Caco-2 (cell line): ENCODE measurements at regions not wholly inside any gene's neighbourhood (a gene's known extent, or its start where the extent isn't known, plus 50 kb on each side); places are given as distances from the start of the nearest gene placed in this dataset.

Source experiments
- BruUV-seq: library from RNA; stranded (reverse); fragments of 400-500 nt; replicated peaks from 2 replicates; lab custom pipeline; 2021; lab: Mats Ljungman, UMichigan
- CTCF ChIA-PET: fragments of 300-600 bp; sonication (Branson Sonifier 250); formaldehyde crosslinking; loops from one replicate; lab custom pipeline; 2022; ENCODE audit warnings: antibody characterized with exemption; lab: Charles Lee
- POLR2A ChIA-PET: fragments of 300-600 bp; sonication (Branson Sonifier 250); formaldehyde crosslinking; loops from one replicate; lab custom pipeline; 2022; ENCODE audit warnings: antibody characterized with exemption; lab: Charles Lee
- DNase-seq, 2 experiments: peaks; one replicate each; pipeline versions ENCODE4 v3.0.0 to v3.0.0-alpha.2; 2020 to 2022
- H3K27me3 ChIP-seq: replicated peaks from 2 replicates; pipeline ENCODE4 v1.6.0; 2011; ENCODE audit warnings: low read length; ENCODE audit not compliant: control insufficient read depth, insufficient read depth
- H3K36me3 ChIP-seq: 2 replicates; pipeline ENCODE4 v1.5.1; 2011; ENCODE audit warnings: low read length; ENCODE audit not compliant: control insufficient read depth, insufficient read depth
- H3K4me1 ChIP-seq: fragments of 250-450 bp; sonication (Bioruptor Pico); 2 replicates; pipeline ENCODE4 v1.5.1; 2020; ENCODE audit warnings: mild to moderate bottlenecking
- H3K4me3 ChIP-seq: 2 replicates; pipeline ENCODE4 v1.5.1; 2011; ENCODE audit warnings: low read depth, mild to moderate bottlenecking, control low read depth, low read length
- H3K9me3 ChIP-seq: fragments of 250-450 bp; sonication (Bioruptor Pico); 2 replicates; pipeline ENCODE4 v1.5.1; 2020; ENCODE audit warnings: mild to moderate bottlenecking, moderate library complexity
- H3K27ac Mint-ChIP-seq: one replicate; pipeline ENCODE4 v1.8.0; 2022; ENCODE audit warnings: mixed read lengths; ENCODE audit not compliant: unreplicated experiment
- H3K27me3 Mint-ChIP-seq: one replicate; pipeline ENCODE4 v1.8.0; 2022; ENCODE audit warnings: mixed read lengths; ENCODE audit not compliant: insufficient read depth, unreplicated experiment
- H3K36me3 Mint-ChIP-seq: one replicate; pipeline ENCODE4 v1.8.0; 2022; ENCODE audit warnings: mild to moderate bottlenecking, mixed read lengths; ENCODE audit not compliant: insufficient read depth, unreplicated experiment
- H3K4me1 Mint-ChIP-seq: one replicate; pipeline ENCODE4 v1.8.0; 2022; ENCODE audit warnings: low read depth, mixed read lengths; ENCODE audit not compliant: unreplicated experiment
- H3K4me3 Mint-ChIP-seq: one replicate; pipeline ENCODE4 v1.8.0; 2022; ENCODE audit warnings: mild to moderate bottlenecking, moderate library complexity, mixed read lengths; ENCODE audit not compliant: unreplicated experiment
- H3K9me3 Mint-ChIP-seq: one replicate; pipeline ENCODE4 v1.8.0; 2022; ENCODE audit warnings: mixed read lengths; ENCODE audit not compliant: unreplicated experiment
- intact Hi-C: fragments of 100-400 bp; cut with micrococcal nuclease; formaldehyde crosslinking; loops from one replicate; pipeline ENCODE4 v1.10.0; 2022; ENCODE audit not compliant: unreplicated experiment
- TF ChIP-seq, protein P1 (sequence below), 2 experiments: fragments of 200-600 bp in 1 of 2; IDR thresholded peaks; 1 replicate in 1 of 2; 2 replicates in 1 of 2; pipeline versions ENCODE4 v1.5.1 to v1.8.0; 2011 to 2022; ENCODE audit warnings: antibody characterized with exemption in 1 of 2, control low read depth in 1 of 2, inconsistent platforms in 1 of 2, low read depth in 1 of 2, low read length in 1 of 2, mild to moderate bottlenecking in 1 of 2, moderate library complexity in 1 of 2; ENCODE audit not compliant: insufficient read depth in 1 of 2, severe bottlenecking in 1 of 2, unreplicated experiment in 1 of 2

DNA sequence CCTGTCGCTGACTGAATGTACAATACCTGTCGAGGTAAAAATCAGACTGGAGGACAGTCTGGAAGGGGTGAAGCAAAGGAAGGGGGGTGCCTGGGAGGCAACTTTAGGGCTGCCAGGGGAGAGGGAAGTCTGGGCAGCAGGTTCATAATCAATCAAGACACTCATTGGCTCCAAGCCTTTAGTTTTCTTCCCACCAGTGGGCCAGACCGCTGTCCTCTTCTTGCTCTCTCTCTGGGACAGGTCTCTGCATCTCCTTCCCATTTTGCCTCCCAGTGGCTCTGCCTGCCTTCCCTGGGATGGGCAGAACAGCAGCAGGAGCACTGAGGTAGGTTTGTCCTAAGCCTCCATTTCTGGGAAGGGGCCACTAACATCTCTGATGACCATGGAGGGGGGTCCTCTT, 206.5 kb downstream of the TTC8 start:
- Mint-ChIP-seq H3K36me3 (no peaks in the 10 kb centered on the region), H3K9me3 (no peaks in the 10 kb centered on the region), H3K27ac (no peak overlapping the region), H3K27me3 (peaks cover 12% of the 10 kb centered on the region), H3K4me1 (no peaks in the 10 kb centered on the region), H3K4me3 (no peak overlapping the region)
- ChIA-PET POLR2A (no interaction called here), CTCF (no interaction called here)
- TF ChIP-seq, protein P1, sequence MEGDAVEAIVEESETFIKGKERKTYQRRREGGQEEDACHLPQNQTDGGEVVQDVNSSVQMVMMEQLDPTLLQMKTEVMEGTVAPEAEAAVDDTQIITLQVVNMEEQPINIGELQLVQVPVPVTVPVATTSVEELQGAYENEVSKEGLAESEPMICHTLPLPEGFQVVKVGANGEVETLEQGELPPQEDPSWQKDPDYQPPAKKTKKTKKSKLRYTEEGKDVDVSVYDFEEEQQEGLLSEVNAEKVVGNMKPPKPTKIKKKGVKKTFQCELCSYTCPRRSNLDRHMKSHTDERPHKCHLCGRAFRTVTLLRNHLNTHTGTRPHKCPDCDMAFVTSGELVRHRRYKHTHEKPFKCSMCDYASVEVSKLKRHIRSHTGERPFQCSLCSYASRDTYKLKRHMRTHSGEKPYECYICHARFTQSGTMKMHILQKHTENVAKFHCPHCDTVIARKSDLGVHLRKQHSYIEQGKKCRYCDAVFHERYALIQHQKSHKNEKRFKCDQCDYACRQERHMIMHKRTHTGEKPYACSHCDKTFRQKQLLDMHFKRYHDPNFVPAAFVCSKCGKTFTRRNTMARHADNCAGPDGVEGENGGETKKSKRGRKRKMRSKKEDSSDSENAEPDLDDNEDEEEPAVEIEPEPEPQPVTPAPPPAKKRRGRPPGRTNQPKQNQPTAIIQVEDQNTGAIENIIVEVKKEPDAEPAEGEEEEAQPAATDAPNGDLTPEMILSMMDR (IDR thresholded peaks at IDR 0.05; ENCODE audit: insufficient read depth in 1 of 2, low read depth in 1 of 2, low read length in 1 of 2, severe bottlenecking in 1 of 2, unreplicated experiment in 1 of 2) = no peak
- intact Hi-C loops = no loop called here
- H3K36me3 ChIP-seq = no peaks in the 10 kb centered on the region
- no peak overlapping the region for H3K4me3 ChIP-seq
- no peaks in the 10 kb centered on the region for H3K4me1 ChIP-seq
- H3K9me3 ChIP-seq = no peaks in the 10 kb centered on the region
- no peak for DNase-seq
- H3K27me3 ChIP-seq = no peaks in the 10 kb centered on the region; the same call in 1 of the 2 replicates
- BruUV-seq = no TSS peak

DNA sequence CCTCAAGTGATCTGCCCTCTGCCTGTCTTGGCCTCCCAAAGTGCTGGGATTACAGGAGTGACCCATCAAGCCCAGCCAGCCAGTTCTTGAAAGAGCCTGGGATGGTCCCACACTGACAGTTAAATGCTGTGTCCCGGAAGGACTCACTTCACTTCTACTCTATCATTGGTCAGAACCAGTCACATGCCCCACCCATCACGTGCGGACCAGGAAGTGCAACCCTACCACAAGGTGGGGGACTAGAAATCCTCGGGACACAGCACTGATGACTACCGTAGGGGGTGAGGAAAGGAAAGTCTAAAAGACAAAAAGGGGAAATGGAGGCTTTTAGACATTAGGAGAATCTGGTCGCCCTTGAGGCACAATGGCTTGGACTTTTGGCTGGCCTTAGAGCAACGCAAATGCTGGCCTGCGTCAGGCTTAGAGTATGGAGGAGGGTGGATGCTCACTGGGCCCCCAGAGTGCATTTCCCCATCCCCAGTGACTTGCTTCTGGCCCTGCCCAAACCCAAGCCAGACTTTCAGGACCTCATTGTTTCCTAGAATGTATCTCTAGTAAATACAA, 207.7 kb downstream of the TTC8 start:
- no peak for DNase-seq
- Histone ChIP-seq H3K36me3 (no peaks in the 10 kb centered on the region), H3K4me3 (no peak overlapping the region), H3K4me1 (no peaks in the 10 kb centered on the region), H3K9me3 (no peaks in the 10 kb centered on the region), H3K27me3 (no peaks in the 10 kb centered on the region; the same call in 1 of the 2 replicates)
- Mint-ChIP-seq H3K27me3 (peaks cover 12% of the 10 kb centered on the region), H3K27ac (no peak overlapping the region), H3K4me1 (no peaks in the 10 kb centered on the region), H3K36me3 (no peaks in the 10 kb centered on the region), H3K4me3 (no peak overlapping the region), H3K9me3 (peaks cover 7% of the 10 kb centered on the region)
- CTCF ChIA-PET = no interaction called here
- no TSS peak for BruUV-seq
- POLR2A ChIA-PET = interaction anchor here (0.6 kb wide), 1 partner anchor 208 kb away, joined by 3 read pairs; the partner anchor contains the start of gene TTC8
- intact Hi-C loops = no loop called here
- TF ChIP-seq, protein P1 (IDR thresholded peaks at IDR 0.05; ENCODE audit: insufficient read depth in 1 of 2, low read depth in 1 of 2, low read length in 1 of 2, severe bottlenecking in 1 of 2, unreplicated experiment in 1 of 2) = no peak

DNA sequence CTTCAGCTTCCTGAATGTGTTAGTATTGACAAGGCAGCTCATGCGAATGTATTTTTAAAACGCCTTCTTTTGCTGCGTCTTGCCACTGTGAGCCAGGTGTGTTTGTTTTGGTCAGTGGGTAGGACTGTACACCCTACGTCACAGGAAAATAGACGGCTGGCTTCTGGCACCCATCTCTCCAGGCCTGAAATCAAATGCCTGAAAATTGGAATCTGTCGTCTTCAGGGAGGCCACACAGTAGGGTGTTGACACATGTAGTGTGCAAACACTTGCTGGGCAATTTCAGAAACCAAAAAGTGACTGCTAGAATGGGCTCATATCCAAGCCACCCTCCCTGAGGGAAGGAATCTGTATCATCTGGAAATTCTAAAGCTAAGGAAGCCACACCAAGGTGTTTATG, 209.3 kb downstream of the TTC8 start:
- ChIA-PET CTCF (interaction anchor here (0.7 kb wide), 1 partner anchor 738 kb away, joined by 4 read pairs; no protein-coding TSS in a partner anchor), POLR2A (no interaction called here)
- Histone ChIP-seq H3K4me3 (no peak overlapping the region), H3K9me3 (no peaks in the 10 kb centered on the region), H3K27me3 (no peaks in the 10 kb centered on the region; the same call in 1 of the 2 replicates), H3K4me1 (no peaks in the 10 kb centered on the region), H3K36me3 (no peaks in the 10 kb centered on the region)
- no TSS peak for BruUV-seq
- Mint-ChIP-seq H3K9me3 (peaks cover 14% of the 10 kb centered on the region), H3K27ac (no peak overlapping the region), H3K27me3 (peaks cover 12% of the 10 kb centered on the region), H3K4me1 (no peaks in the 10 kb centered on the region), H3K36me3 (no peaks in the 10 kb centered on the region), H3K4me3 (no peak overlapping the region)
- intact Hi-C loops = no loop called here
- no peak for DNase-seq
- TF ChIP-seq, protein P1 (IDR thresholded peaks at IDR 0.05; ENCODE audit: insufficient read depth in 1 of 2, low read depth in 1 of 2, low read length in 1 of 2, severe bottlenecking in 1 of 2, unreplicated experiment in 1 of 2) = no peak
